ENCODE measurements at regions not wholly inside any gene's neighbourhood (a gene's known extent, or its start where the extent isn't known, plus 50 kb on each side); places are given as distances from the start of the nearest gene placed in this dataset.

GRCh38 chr5:127995556-127995955, 88.0 kb upstream of the SLC12A2 start (continued):
- no peak for TF ChIP-seq FOXP4 (CRISPR knock-in tag; IDR thresholded peaks at IDR 0.05; ENCODE audit: borderline replicate concordance)
- TF ChIP-seq CREBBP (IDR thresholded peaks at IDR 0.05; ENCODE audit: low read depth, low read length), result no peak
- TF ChIP-seq SMARCC2 (IDR thresholded peaks at IDR 0.05; ENCODE audit: low read depth), result no peak
- no peak for TF ChIP-seq CBX2 (IDR thresholded peaks at IDR 0.05; ENCODE audit: insufficient read depth, low read length, poor library complexity, severe bottlenecking)

GRCh38 chr5:127997201-127997704, 86.3 kb upstream of the SLC12A2 start:
- no peak overlapping the region for H3K4me2 ChIP-seq (ENCODE audit: insufficient read depth, low read length)
- no TSS peak for BruUV-seq (replicated peaks)
- CTCF ChIA-PET (ENCODE audit: low intra/inter-chr PET ratio), result no interaction called here

More at GRCh38 chr5:127997201-127997704, 86.3 kb upstream of the SLC12A2 start:
- H3K9ac ChIP-seq (ENCODE audit: insufficient read depth in 1 of 2, low read depth in 2 of 2, low read length in 2 of 2), result no peak overlapping the region
- H3K9me3 ChIP-seq (replicated peaks; ENCODE audit: control insufficient read depth, insufficient read depth, low read depth, low read length), result no peaks in the 10 kb centered on the region
- no peaks in the 10 kb centered on the region for H3K36me3 ChIP-seq (ENCODE audit: control insufficient read depth, insufficient read depth, low read length)
- no peak for TF ChIP-seq BDP1 (IDR thresholded peaks at IDR 0.05; ENCODE audit: insufficient read depth, insufficient read length)
- H3K4me3 ChIP-seq, result no peak overlapping the region
- H3K27ac ChIP-seq (ENCODE audit: extremely low read depth, low read depth, low read length), result no peak overlapping the region
- H2AFZ ChIP-seq (ENCODE audit: low read depth, low read length), result no peak overlapping the region
- no peak for DNase-seq (ENCODE audit: extremely low read depth in 1 of 4, low spot score in 3 of 4)
- no peak for ATAC-seq
- POLR2A ChIA-PET, result no interaction called here
- WGBS (ENCODE audit: insufficient coverage, low coverage, missing lambda C conversion rate), result 65% methylated on average over 5 of the region's 5 CpGs
- H3K4me1 ChIP-seq (replicated peaks in 1 of 2; ENCODE audit: control insufficient read depth in 2 of 2, insufficient read depth in 2 of 2, low read length in 2 of 2), result peaks cover 0 to 5% of the 10 kb centered on the region in 2 experiments; a peak in 2 of 5 replicates
- FAIRE-seq, result no peak
- H3K9me1 ChIP-seq (ENCODE audit: control insufficient read depth, insufficient read depth, low read length), result no peaks in the 10 kb centered on the region
- H3K27me3 ChIP-seq (ENCODE audit: control insufficient read depth in 2 of 2, insufficient read depth in 2 of 2, low read length in 2 of 2), result no peaks in the 10 kb centered on the region
- in situ Hi-C loops (cut with MboI) (no loop called here), intact Hi-C loops (cut with micrococcal nuclease) (no loop called here)
- no peaks in the 10 kb centered on the region for H3K79me2 ChIP-seq (ENCODE audit: control insufficient read depth, insufficient read depth, low read length)
- no peaks in the 10 kb centered on the region for H4K20me1 ChIP-seq (replicated peaks; ENCODE audit: control insufficient read depth, insufficient read depth, low read length)
